Heart left ventricle (tissue), 13 donors: ENCODE measurements at regions not wholly inside any gene's neighbourhood (a gene's known extent, or its start where the extent isn't known, plus 50 kb on each side); places are given as distances from the start of the nearest gene placed in this dataset.

ENCODE experiments used
- CTCF ChIP-seq, 12 donors: fragments of 200-600 bp; sonication (generic) in 4 of 12; IDR thresholded peaks; one replicate each; pipeline versions ENCODE4 v1.5.0 to v1.8.0; 2018 to 2022; ENCODE audit warnings: antibody characterized with exemption in 12 of 12, mild to moderate bottlenecking in 5 of 12
- POLR2A ChIP-seq, 2 donors: fragments of 450-650 bp; IDR thresholded peaks; one replicate each; pipeline ENCODE4 v1.6.1; 2017; ENCODE audit warnings: antibody characterized with exemption in 2 of 2, mild to moderate bottlenecking in 2 of 2, moderate library complexity in 2 of 2
- donor health status: ischemic (EF 13 %, LVEDD 7.1; RV severe dilation, severe dysfunction).
- donor health status: DM: no; HTN: yes; CAD: no.
- donor health status: DM: no; HTN: no; CAD: no.
- donor health status: ischemic (EF 25% LVEDD 6.9; RV normal size, moderate dysfunction).
- donor health status: ischemic (EF 25% LVEDD 5.7; RV mildly dilated, moderate dysfunction).
- donor health status: ischemic (EF 35%, LVEDD 5.7; RV mildly dilated, moderate dysfunction).
- donor health status: nonischemic (EF 11% LVEDD 7.7; RV severe dilation, severe dysfunction).
- donor health status: DM: yes; HTN: yes; CAD: no.
- donor health status: PGD.
- donor health status: ischemic (EF 29% LVEDD 5.4; RV normal size, mild dysfunction).
- donor health status: nonischemic (EF 23%, LVEDD 6.1; RV moderate dilation, normal function).

GRCh38 chr9:75454891-75455290 is 366.6 kb downstream of the OSTF1 start:
- TF ChIP-seq CTCF (IDR thresholded peaks at IDR 0.05) (no peak), POLR2A (IDR thresholded peaks at IDR 0.05) (no peak)
